Colonic mucosa (tissue), 4 donors: ENCODE measurements at regions not wholly inside any gene's neighbourhood (a gene's known extent, or its start where the extent isn't known, plus 50 kb on each side); places are given as distances from the start of the nearest gene placed in this dataset.
"Not testable (repeated sequence)": the region's sequence is repeated elsewhere in the genome, so short reads cannot be mapped to it uniquely, and the experiment has no call there.

ENCODE experiments used
- DNase-seq: peaks from one replicate; pipeline ENCODE4 v3.0.0-alpha.2; 2020
- H3K27ac ChIP-seq: fragments of 200-600 bp; one replicate; pipeline ENCODE4 v1.8.0; 2021
- H3K27me3 ChIP-seq: fragments of 200-600 bp; one replicate; pipeline ENCODE4 v1.8.0; 2021
- H3K36me3 ChIP-seq: fragments of 200-600 bp; one replicate; pipeline ENCODE4 v1.8.0; 2021
- H3K4me1 ChIP-seq: fragments of 200-600 bp; one replicate; pipeline ENCODE4 v1.8.0; 2021; ENCODE audit warnings: mild to moderate bottlenecking
- H3K4me3 ChIP-seq: fragments of 200-600 bp; one replicate; pipeline ENCODE4 v1.8.0; 2021
- H3K9ac ChIP-seq, 2 donors: one replicate each; pipeline ENCODE4 v1.7.0; 2013; ENCODE audit warnings: control low read depth in 2 of 2, low read depth in 2 of 2, low read length in 2 of 2
- H3K9me3 ChIP-seq: fragments of 200-600 bp; one replicate; pipeline ENCODE4 v1.8.0; 2021
- intact Hi-C: fragments of 100-400 bp; cut with DNase I; formaldehyde crosslinking; loops from one replicate; pipeline ENCODE4 v1.14.1; 2022
- TF ChIP-seq, protein P1 (sequence below): fragments of 200-600 bp; IDR thresholded peaks from one replicate; pipeline ENCODE4 v1.8.0; 2022; ENCODE audit warnings: antibody characterized with exemption, mild to moderate bottlenecking
- donor health status: healthy.
- donor health status: DM: no; HTN: no; CAD: no.
- donor health status: DM: no; HTN: no; CAD: no.

DNA sequence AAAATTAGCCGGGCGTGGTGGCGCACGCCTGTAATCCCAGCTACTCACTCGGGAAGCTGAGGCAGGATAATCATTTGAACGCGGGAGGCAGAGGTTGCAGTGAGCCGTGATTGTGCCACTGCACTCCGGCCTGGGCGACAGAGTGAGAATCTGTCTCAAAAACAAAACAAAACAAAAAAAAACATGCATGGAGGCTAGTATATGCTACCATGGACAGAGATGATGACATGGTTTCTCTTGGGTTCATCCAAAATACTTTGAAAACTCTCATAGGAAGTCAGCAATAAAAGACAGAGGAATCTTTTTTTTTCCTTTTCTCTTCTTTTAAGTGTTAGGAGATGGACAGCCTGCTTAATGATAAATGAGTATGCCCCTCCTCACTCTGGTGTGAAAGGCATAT lies 137.7 kb upstream of the MB21D2 start:
- TF ChIP-seq, protein P1, sequence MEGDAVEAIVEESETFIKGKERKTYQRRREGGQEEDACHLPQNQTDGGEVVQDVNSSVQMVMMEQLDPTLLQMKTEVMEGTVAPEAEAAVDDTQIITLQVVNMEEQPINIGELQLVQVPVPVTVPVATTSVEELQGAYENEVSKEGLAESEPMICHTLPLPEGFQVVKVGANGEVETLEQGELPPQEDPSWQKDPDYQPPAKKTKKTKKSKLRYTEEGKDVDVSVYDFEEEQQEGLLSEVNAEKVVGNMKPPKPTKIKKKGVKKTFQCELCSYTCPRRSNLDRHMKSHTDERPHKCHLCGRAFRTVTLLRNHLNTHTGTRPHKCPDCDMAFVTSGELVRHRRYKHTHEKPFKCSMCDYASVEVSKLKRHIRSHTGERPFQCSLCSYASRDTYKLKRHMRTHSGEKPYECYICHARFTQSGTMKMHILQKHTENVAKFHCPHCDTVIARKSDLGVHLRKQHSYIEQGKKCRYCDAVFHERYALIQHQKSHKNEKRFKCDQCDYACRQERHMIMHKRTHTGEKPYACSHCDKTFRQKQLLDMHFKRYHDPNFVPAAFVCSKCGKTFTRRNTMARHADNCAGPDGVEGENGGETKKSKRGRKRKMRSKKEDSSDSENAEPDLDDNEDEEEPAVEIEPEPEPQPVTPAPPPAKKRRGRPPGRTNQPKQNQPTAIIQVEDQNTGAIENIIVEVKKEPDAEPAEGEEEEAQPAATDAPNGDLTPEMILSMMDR = no peak
- DNase-seq = no peak
- H3K4me3 ChIP-seq = no peak overlapping the region
- no peaks in the 10 kb centered on the region for H3K4me1 ChIP-seq
- no peak overlapping the region for H3K9ac ChIP-seq
- no peaks in the 10 kb centered on the region for H3K9me3 ChIP-seq
- no peak overlapping the region for H3K27ac ChIP-seq
- H3K36me3 ChIP-seq = no peaks in the 10 kb centered on the region
- no peaks in the 10 kb centered on the region for H3K27me3 ChIP-seq
- intact Hi-C loops = no loop called here

- Histone ChIP-seq H3K9me3 (no peaks in the 10 kb centered on the region), H3K9ac (no peak overlapping the region), H3K27ac (no peak overlapping the region), H3K4me3 (no peak overlapping the region), H3K27me3 (no peaks in the 10 kb centered on the region), H3K36me3 (no peaks in the 10 kb centered on the region), H3K4me1 (no peaks in the 10 kb centered on the region)
- intact Hi-C loops = no loop called here
- TF ChIP-seq, protein P1 = no peak
- DNase-seq = no peak
Measured at GRCh38 chr3:193057616-193058015, 140.0 kb upstream of the MB21D2 start.

DNA sequence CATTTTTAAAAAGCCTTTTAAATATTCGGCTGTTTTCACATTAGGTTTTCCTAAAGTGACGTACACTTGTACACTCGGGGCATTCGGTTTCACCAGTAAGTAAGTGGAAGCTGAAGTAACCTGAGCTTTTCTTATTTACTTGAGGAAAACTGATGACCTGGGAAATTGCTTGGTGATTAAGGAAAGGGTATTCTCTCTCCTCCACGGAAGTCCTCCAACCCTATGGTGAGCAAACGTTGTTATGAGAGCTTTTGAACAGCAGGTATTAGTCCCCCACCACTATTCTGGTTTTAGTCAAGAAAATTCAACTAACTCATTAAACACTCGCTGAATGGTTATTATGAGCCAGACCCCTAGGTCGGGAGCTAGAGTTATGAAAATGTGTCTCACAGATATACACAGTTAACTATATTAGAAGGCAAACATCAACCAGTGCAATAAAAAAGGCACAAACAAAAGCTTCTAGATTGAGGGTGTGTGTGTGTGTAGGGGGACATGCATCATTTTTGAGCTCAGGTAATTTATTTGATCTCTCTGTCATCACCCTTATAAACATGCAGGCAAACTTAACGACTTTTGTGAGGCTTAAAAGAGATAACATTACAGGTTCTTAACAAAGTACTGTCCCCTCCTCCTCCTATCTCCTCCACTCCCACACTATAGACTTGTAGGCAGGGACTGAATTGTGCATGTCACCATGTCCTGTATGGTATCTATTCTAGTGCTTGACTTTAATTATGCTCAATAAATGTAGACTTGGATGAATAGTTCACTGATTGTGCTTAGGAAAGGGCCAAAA lies 143.3 kb upstream of the MB21D2 start:
- Histone ChIP-seq H3K4me3 (no peak overlapping the region), H3K4me1 (no peaks in the 10 kb centered on the region), H3K27ac (no peak overlapping the region), H3K36me3 (no peaks in the 10 kb centered on the region), H3K9me3 (no peaks in the 10 kb centered on the region), H3K9ac (no peak overlapping the region), H3K27me3 (no peaks in the 10 kb centered on the region)
- intact Hi-C loops = no loop called here
- TF ChIP-seq, protein P1 = no peak
- no peak for DNase-seq

- Histone ChIP-seq H3K4me1 (no peaks in the 10 kb centered on the region), H3K9me3 (no peaks in the 10 kb centered on the region), H3K9ac (no peak overlapping the region), H3K4me3 (no peak overlapping the region), H3K36me3 (no peaks in the 10 kb centered on the region), H3K27me3 (no peaks in the 10 kb centered on the region), H3K27ac (no peak overlapping the region)
- intact Hi-C loops = no loop called here
- no peak for DNase-seq
- TF ChIP-seq, protein P1 = no peak
Measured at GRCh38 chr3:193068365-193068764, 150.7 kb upstream of the MB21D2 start.

DNA sequence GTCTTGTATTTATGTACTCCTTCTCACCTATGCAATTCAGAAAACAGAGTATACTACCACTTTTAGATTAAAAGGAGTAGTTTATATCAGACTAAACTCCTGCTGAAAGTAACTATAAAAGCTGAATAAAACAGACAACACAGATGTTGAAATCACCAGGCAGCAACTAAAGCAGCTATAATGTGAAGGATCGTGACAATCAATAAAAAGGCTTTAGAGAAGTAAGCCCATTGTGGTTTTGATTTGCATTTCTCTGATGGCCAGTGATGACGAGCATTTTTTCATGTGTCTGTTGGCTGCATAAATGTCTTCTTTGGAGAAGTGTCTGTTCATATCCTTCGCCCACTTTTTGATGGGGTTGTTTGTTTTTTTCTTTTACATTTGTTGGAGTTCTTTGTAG lies 152.1 kb upstream of the MB21D2 start:
- H3K9ac ChIP-seq, H3K27ac ChIP-seq, H3K4me3 ChIP-seq, H3K36me3 ChIP-seq, H3K4me1 ChIP-seq, intact Hi-C loops, H3K9me3 ChIP-seq, DNase-seq, H3K27me3 ChIP-seq: not testable (repeated sequence)

DNA sequence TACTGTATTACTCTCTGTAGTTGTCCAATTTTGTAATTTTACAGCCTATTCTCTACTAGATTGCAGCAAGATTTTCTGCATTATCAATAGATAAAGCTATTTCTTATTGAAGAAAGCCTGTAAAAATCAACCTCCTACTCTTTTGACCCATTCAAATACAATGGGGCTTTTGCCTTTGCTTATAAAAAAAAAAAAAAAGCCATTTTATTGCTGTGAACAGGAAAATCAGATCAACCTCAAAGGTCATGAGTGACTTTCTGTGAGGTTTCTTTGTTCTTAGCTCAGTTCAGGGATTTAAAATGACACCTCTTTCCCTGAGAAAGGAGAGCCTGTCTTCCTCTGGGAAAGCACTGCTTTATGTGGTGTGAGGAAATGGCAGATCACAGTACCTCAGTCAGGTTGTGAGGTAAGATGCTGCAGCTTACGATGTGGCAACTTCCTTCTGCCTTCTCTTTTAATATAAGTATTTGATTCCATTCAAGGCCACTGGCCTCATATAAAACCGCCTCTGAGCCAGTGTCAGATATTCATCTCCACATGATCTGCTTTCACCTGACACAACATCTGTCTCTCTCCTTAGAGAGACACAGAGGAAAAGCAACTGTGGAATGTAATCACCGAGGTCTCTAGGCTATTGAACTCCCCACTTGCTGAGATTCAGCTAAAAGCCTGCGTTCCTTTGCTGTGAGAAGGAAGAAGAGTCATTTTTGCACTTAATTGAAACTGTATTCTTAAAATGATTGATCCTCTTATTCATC lies 161.5 kb upstream of the MB21D2 start:
- TF ChIP-seq, protein P1 = no peak
- H3K27me3 ChIP-seq = no peaks in the 10 kb centered on the region
- H3K9ac ChIP-seq = no peak overlapping the region
- H3K36me3 ChIP-seq = no peaks in the 10 kb centered on the region
- intact Hi-C loops = no loop called here
- H3K4me3 ChIP-seq = no peak overlapping the region
- H3K9me3 ChIP-seq = no peaks in the 10 kb centered on the region
- no peak for DNase-seq
- H3K27ac ChIP-seq = no peak overlapping the region
- H3K4me1 ChIP-seq = no peaks in the 10 kb centered on the region
